H1 (cell line): ENCODE measurements at regions not wholly inside any gene's neighbourhood (a gene's known extent, or its start where the extent isn't known, plus 50 kb on each side); places are given as distances from the start of the nearest gene placed in this dataset.

Source experiments
- CTCF ChIA-PET: fragments of 300-600 bp; sonication (Branson Sonifier 250); formaldehyde crosslinking; loops from one replicate; lab custom pipeline; 2021; ENCODE audit not compliant: partially characterized antibody; lab: Charles Lee
- POLR2A ChIA-PET: fragments of 300-600 bp; sonication (Branson Sonifier 250); formaldehyde crosslinking; loops from one replicate; lab custom pipeline; 2021; ENCODE audit warnings: inconsistent platforms; ENCODE audit not compliant: partially characterized antibody; lab: Charles Lee
- DNase-seq, 2 experiments: peaks; one replicate each; pipeline versions ENCODE4 v3.0.0 to v3.0.0-alpha.2; 2010 to 2022; ENCODE audit warnings: low spot score in 2 of 2, low read depth in 1 of 2, mixed read lengths in 1 of 2
- FAIRE-seq: peaks from 2 replicates; lab custom pipeline; 2011; peaks lifted over from hg19 to GRCh38; lab: Jason Lieb, UNC
- H2AFZ ChIP-seq: 2 replicates; pipeline ENCODE4 v1.8.1; 2012; ENCODE audit warnings: low read length, inconsistent platforms
- H2AK5ac ChIP-seq: 2 replicates; pipeline ENCODE4 v1.6.1; 2013; ENCODE audit warnings: low read depth, low read length
- H2BK120ac ChIP-seq: replicated peaks from 2 replicates; pipeline ENCODE3; 2013; ENCODE audit warnings: low read depth, low read length, inconsistent platforms
- H2BK12ac ChIP-seq: 2 replicates; pipeline ENCODE4 v1.6.1; 2013; ENCODE audit warnings: low read depth, low read length
- H2BK15ac ChIP-seq: 2 replicates; pipeline ENCODE4 v1.6.1; 2013; ENCODE audit warnings: low read length
- H2BK20ac ChIP-seq: 2 replicates; pipeline ENCODE4 v1.6.1; 2013; ENCODE audit warnings: low read length
- H2BK5ac ChIP-seq: 2 replicates; pipeline ENCODE4 v1.6.1; 2013; ENCODE audit warnings: low read depth, low read length
- H3K14ac ChIP-seq: 2 replicates; pipeline ENCODE4 v1.6.1; 2013; ENCODE audit warnings: inconsistent platforms; ENCODE audit not compliant: insufficient read length
- H3K18ac ChIP-seq: 2 replicates; pipeline ENCODE4 v1.6.1; 2013; ENCODE audit warnings: low read length; ENCODE audit errors: extremely low read depth
- H3K23ac ChIP-seq: 2 replicates; pipeline ENCODE4 v1.6.1; 2013; ENCODE audit warnings: inconsistent platforms; ENCODE audit not compliant: insufficient read length
- H3K23me2 ChIP-seq: 2 replicates; pipeline ENCODE4 v1.6.1; 2013; ENCODE audit warnings: low read depth, low read length
- H3K27ac ChIP-seq: 2 replicates; pipeline ENCODE4 v1.6.1; 2011; ENCODE audit warnings: low read depth, low read length, inconsistent platforms
- H3K27me3 ChIP-seq, 4 experiments: replicated peaks in 1 of 4; 1 replicate in 1 of 4; 2 replicates in 3 of 4; pipeline versions ENCODE4 v1.6.1 to v1.8.1; 2011 to 2013; ENCODE audit warnings: low read length in 3 of 4, mild to moderate bottlenecking in 3 of 4, inconsistent platforms in 2 of 4, mixed read lengths in 2 of 4, moderate library complexity in 1 of 4; ENCODE audit not compliant: control insufficient read depth in 3 of 4, insufficient read depth in 3 of 4; ENCODE audit errors: extremely low read depth in 1 of 4
- H3K36me3 ChIP-seq, 4 experiments: 2 replicates each; pipeline versions ENCODE4 v1.6.1 to v1.8.1; 2011 to 2013; ENCODE audit warnings: mild to moderate bottlenecking in 4 of 4, low read length in 3 of 4, moderate library complexity in 2 of 4, control low read depth in 1 of 4, inconsistent platforms in 1 of 4; ENCODE audit not compliant: insufficient read depth in 4 of 4, control insufficient read depth in 2 of 4
- H3K4ac ChIP-seq: replicated peaks from 2 replicates; pipeline ENCODE3; 2013; ENCODE audit warnings: low read length, low read depth, mixed read lengths, inconsistent platforms; ENCODE audit not compliant: insufficient read length
- H3K4me1 ChIP-seq, 4 experiments: replicated peaks in 1 of 4; 1 replicate in 1 of 4; 2 replicates in 3 of 4; pipeline versions ENCODE4 v1.6.1 to v1.8.1; 2011 to 2013; ENCODE audit warnings: low read length in 3 of 4, inconsistent platforms in 2 of 4, mixed read lengths in 1 of 4; ENCODE audit not compliant: insufficient read depth in 4 of 4, control insufficient read depth in 3 of 4
- H3K4me2 ChIP-seq, 2 experiments: 2 replicates each; pipeline versions ENCODE4 v1.6.1 to v1.8.1; 2011 to 2013; ENCODE audit warnings: low read depth in 2 of 2, low read length in 2 of 2, control low read depth in 1 of 2, inconsistent platforms in 1 of 2, mild to moderate bottlenecking in 1 of 2; ENCODE audit not compliant: insufficient read depth in 1 of 2
- H3K4me3 ChIP-seq, 4 experiments: fragments of 200-600, 300-600 bp in 1 of 4; sonication (generic), shearing (Covaris generic), sonication (Bioruptor Twin) in 1 of 4; 2 replicates each; pipeline versions ENCODE4 v1.5.1 to v1.8.1; 2011 to 2016; ENCODE audit warnings: low read length in 4 of 4, low read depth in 3 of 4, control low read depth in 2 of 4, inconsistent platforms in 2 of 4, mild to moderate bottlenecking in 2 of 4, mixed read lengths in 1 of 4, moderate library complexity in 1 of 4; ENCODE audit not compliant: insufficient read depth in 2 of 4; ENCODE audit errors: extremely low read depth in 1 of 4
- H3K56ac ChIP-seq: replicated peaks from 2 replicates; pipeline ENCODE3; 2013; ENCODE audit warnings: low read depth, mild to moderate bottlenecking, mixed read lengths, low read length, inconsistent platforms; ENCODE audit not compliant: insufficient read length
- H3K79me1 ChIP-seq: 2 replicates; pipeline ENCODE4 v1.6.1; 2013; ENCODE audit warnings: low read depth, low read length, control low read depth
- H3K79me2 ChIP-seq, 2 experiments: 2 replicates each; pipeline versions ENCODE4 v1.6.1 to v1.8.1; 2012 to 2013; ENCODE audit warnings: low read length in 2 of 2, mild to moderate bottlenecking in 2 of 2, inconsistent platforms in 1 of 2; ENCODE audit not compliant: insufficient read depth in 2 of 2, control insufficient read depth in 1 of 2
- H3K9ac ChIP-seq, 4 experiments: replicated peaks in 1 of 4; 1 replicate in 1 of 4; 2 replicates in 3 of 4; pipeline versions ENCODE4 v1.6.1 to v1.8.1; 2011 to 2013; ENCODE audit warnings: low read depth in 3 of 4, low read length in 3 of 4, control low read depth in 2 of 4, mild to moderate bottlenecking in 2 of 4, moderate library complexity in 2 of 4, inconsistent platforms in 1 of 4; ENCODE audit errors: extremely low read depth in 1 of 4
- H3K9me3 ChIP-seq, 2 experiments: 2 replicates each; pipeline versions ENCODE4 v1.6.1 to v1.8.1; 2012 to 2013; ENCODE audit warnings: mild to moderate bottlenecking in 2 of 2, moderate library complexity in 2 of 2, control low read depth in 1 of 2, inconsistent platforms in 1 of 2, low read depth in 1 of 2, low read length in 1 of 2, mixed read lengths in 1 of 2; ENCODE audit not compliant: insufficient read depth in 2 of 2
- H4K20me1 ChIP-seq, 2 experiments: replicated peaks in 1 of 2; 2 replicates each; pipeline versions ENCODE3 to v1.8.1; 2011 to 2013; ENCODE audit warnings: inconsistent platforms in 2 of 2, low read length in 2 of 2, mild to moderate bottlenecking in 1 of 2; ENCODE audit not compliant: insufficient read depth in 2 of 2, control insufficient read depth in 1 of 2
- H4K5ac ChIP-seq: 2 replicates; pipeline ENCODE4 v1.6.1; 2013; ENCODE audit warnings: low read length, low read depth, mixed read lengths, inconsistent platforms; ENCODE audit not compliant: insufficient read length
- H4K8ac ChIP-seq: 2 replicates; pipeline ENCODE4 v1.8.0; 2013; ENCODE audit warnings: mild to moderate bottlenecking, moderate library complexity, low read length, inconsistent platforms; ENCODE audit not compliant: insufficient read depth; ENCODE audit errors: extremely low read depth
- H4K91ac ChIP-seq: replicated peaks from 2 replicates; pipeline ENCODE3; 2013; ENCODE audit warnings: low read length, mixed read lengths, inconsistent platforms; ENCODE audit not compliant: insufficient read length
- ASH2L ChIP-seq: fragments of 200-600, 300-600 bp; sonication (generic); IDR thresholded peaks from one replicate; pipeline ENCODE4 v1.7.1; 2017; ENCODE audit warnings: low read length
- ATF2 ChIP-seq: IDR thresholded peaks from 2 replicates; pipeline ENCODE4 v1.6.1; 2012; ENCODE audit warnings: low read length, inconsistent platforms
- BACH1 ChIP-seq: IDR thresholded peaks from 2 replicates; pipeline ENCODE4 v1.6.1; 2012; ENCODE audit warnings: low read length, improper control_type of control experiment
- CBX5 ChIP-seq: fragments of 300-800, 300-1000 bp; sonication (generic); IDR thresholded peaks from 2 replicates; pipeline ENCODE4 v1.7.1; 2016; ENCODE audit warnings: antibody characterized with exemption, low read length, low read depth
- EGR1 ChIP-seq: IDR thresholded peaks from 2 replicates; pipeline ENCODE4 v1.6.1; 2011; ENCODE audit warnings: low read depth, low read length, borderline replicate concordance
- EP300 ChIP-seq, 2 experiments: IDR thresholded peaks; 1 replicate in 1 of 2; 2 replicates in 1 of 2; pipeline ENCODE4 v1.6.1; 2011 to 2012; ENCODE audit warnings: low read depth in 2 of 2, low read length in 2 of 2, mild to moderate bottlenecking in 2 of 2, borderline replicate concordance in 1 of 2, inconsistent platforms in 1 of 2, moderate library complexity in 1 of 2
- KDM1A ChIP-seq: fragments of 200-600, 300-600 bp; sonication (generic); IDR thresholded peaks from 2 replicates; pipeline ENCODE4 v1.7.1; 2016; ENCODE audit warnings: mild to moderate bottlenecking, low read length, borderline replicate concordance
- POLR2A ChIP-seq, 2 experiments: IDR thresholded peaks; 1 replicate in 1 of 2; 2 replicates in 1 of 2; pipeline ENCODE4 v1.6.1; 2011; ENCODE audit warnings: low read depth in 2 of 2, low read length in 2 of 2, mild to moderate bottlenecking in 2 of 2; ENCODE audit errors: control extremely low read depth in 1 of 2
- SIN3A ChIP-seq, 2 experiments: IDR thresholded peaks in 1 of 2; conservative IDR thresholded peaks in 1 of 2; 2 replicates each; pipeline ENCODE4 v1.6.1; 2011 to 2012; ENCODE audit warnings: low read length in 2 of 2, improper control_type of control experiment in 1 of 2, low read depth in 1 of 2, mild to moderate bottlenecking in 1 of 2
- SIX5 ChIP-seq: IDR thresholded peaks from 2 replicates; pipeline ENCODE4 v1.6.1; 2011; ENCODE audit warnings: mild to moderate bottlenecking, low read depth, low read length
- SP2 ChIP-seq: IDR thresholded peaks from 2 replicates; pipeline ENCODE4 v1.6.1; 2012; ENCODE audit warnings: mild to moderate bottlenecking, low read length, inconsistent platforms
- TBP ChIP-seq: IDR thresholded peaks from 2 replicates; pipeline ENCODE4 v1.6.1; 2011; ENCODE audit warnings: low read depth, low read length, improper control_type of control experiment
- ZNF274 ChIP-seq: IDR thresholded peaks from 2 replicates; pipeline ENCODE4 v1.7.0; 2012; ENCODE audit warnings: low read length, borderline replicate concordance; ENCODE audit errors: extremely low read depth
- WGBS, 2 experiments: shearing (Covaris generic) in 1 of 2; methylation state at CpG; one replicate each; pipeline versions ENCODE4 v1.1.6 to v1.1.7; 2013 to 2015; ENCODE audit warnings: low lambda C conversion rate in 2 of 2, mixed read lengths in 2 of 2, inconsistent platforms in 1 of 2, low coverage in 1 of 2, missing lambda C conversion rate in 1 of 2; ENCODE audit not compliant: insufficient replicate concordance in 2 of 2, insufficient coverage in 1 of 2, insufficient read length in 1 of 2; ENCODE audit errors: extremely low coverage in 1 of 2, missing lambda C conversion rate in 1 of 2; 5-methylcytosine and 5-hydroxymethylcytosine counted together
- TF ChIP-seq, protein P1 (sequence below): IDR thresholded peaks from 2 replicates; pipeline ENCODE4 v1.6.1; 2012; ENCODE audit warnings: inconsistent platforms

GRCh38 chr2:83997889-83998288 lies 461.2 kb downstream of the SUCLG1 start:
- Histone ChIP-seq H4K5ac (no peak overlapping the region), H3K18ac (no peak overlapping the region), H2BK5ac (no peak overlapping the region), H3K36me3 (no peaks in the 10 kb centered on the region), H2AK5ac (no peak overlapping the region), H3K9me3 (no peaks in the 10 kb centered on the region), H3K4me1 (peaks cover 0 to 5% (median 0%) of the 10 kb centered on the region in 4 experiments; a peak in 1 of 7 replicates), H3K4ac (no peak overlapping the region), H2BK15ac (no peak overlapping the region), H2BK120ac (no peak overlapping the region), H3K27me3 (no peaks in the 10 kb centered on the region), H4K8ac (no peak overlapping the region), H2BK20ac (no peak overlapping the region), H3K23ac (no peak overlapping the region), H3K4me3 (no peak overlapping the region), H3K79me2 (no peaks in the 10 kb centered on the region), H3K9ac (no peak overlapping the region), H3K14ac (no peak overlapping the region), H4K91ac (no peak overlapping the region), H3K56ac (no peak overlapping the region), H2AFZ (no peak overlapping the region), H4K20me1 (no peaks in the 10 kb centered on the region), H2BK12ac (no peak overlapping the region), H3K79me1 (no peaks in the 10 kb centered on the region), H3K4me2 (no peak overlapping the region), H3K27ac (no peak overlapping the region), H3K23me2 (no peaks in the 10 kb centered on the region)
- WGBS, 2 experiments: 86% methylated on average over 2 of the region's 2 CpGs; no CpG with 5 or more reads in 1 of the 2 experiments
- no peak for DNase-seq
- no peak for FAIRE-seq
- ChIA-PET CTCF (no interaction called here), POLR2A (no interaction called here)
- TF ChIP-seq KDM1A (no peak), CBX5 (no peak), POLR2A (IDR thresholded peaks at IDR 0.05; ENCODE audit: control extremely low read depth in 1 of 2, low read depth in 2 of 2, low read length in 2 of 2) (no peak), TBP (no peak), ATF2 (no peak), ZNF274 (no peak), SIN3A (conservative IDR thresholded peaks at IDR 0.05 in 1 of 2, IDR thresholded peaks at IDR 0.05 in 1 of 2; ENCODE audit: low read depth in 1 of 2, low read length in 2 of 2) (no peak), SIX5 (no peak), ASH2L (no peak), EGR1 (no peak), BACH1 (no peak), SP2 (no peak), EP300 (IDR thresholded peaks at IDR 0.05; ENCODE audit: borderline replicate concordance in 1 of 2, low read depth in 2 of 2, low read length in 2 of 2) (no peak)
- TF ChIP-seq, protein P1, sequence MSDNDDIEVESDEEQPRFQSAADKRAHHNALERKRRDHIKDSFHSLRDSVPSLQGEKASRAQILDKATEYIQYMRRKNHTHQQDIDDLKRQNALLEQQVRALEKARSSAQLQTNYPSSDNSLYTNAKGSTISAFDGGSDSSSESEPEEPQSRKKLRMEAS: no peak
